ENCODE measurements at regions not wholly inside any gene's neighbourhood (a gene's known extent, or its start where the extent isn't known, plus 50 kb on each side); places are given as distances from the start of the nearest gene placed in this dataset.
A peak's percentile ranks its signal among the peaks of the same experiment; 100 is the strongest.

DNA sequence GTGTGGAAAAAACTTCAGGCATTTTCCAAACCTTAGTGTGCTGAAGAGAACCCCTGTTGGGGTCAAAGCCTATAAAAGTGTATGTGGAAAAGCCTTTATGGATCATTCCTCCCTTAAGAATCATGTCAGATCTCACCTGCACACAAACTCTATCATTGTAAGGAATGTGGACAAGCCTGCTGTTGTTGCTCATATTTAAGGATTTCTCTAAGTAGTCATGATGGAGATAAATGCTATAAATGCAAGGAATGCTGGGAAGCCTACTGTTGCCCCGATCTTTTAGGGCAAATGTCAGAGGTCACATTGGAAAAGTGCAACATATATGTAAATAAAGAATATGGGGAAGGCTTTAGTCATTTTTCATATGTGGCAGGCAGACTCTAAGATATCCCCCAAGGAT lies 129.5 kb downstream of the ICOS start:
- Histone ChIP-seq H3K4me1 (ENCODE audit: control insufficient read depth, insufficient read depth, low read length, poor library complexity, severe bottlenecking) (no peaks in the 10 kb centered on the region), H3K36me3 (ENCODE audit: control insufficient read depth, insufficient read depth, low read length) (no peaks in the 10 kb centered on the region), H3K27me3 (replicated peaks; ENCODE audit: control insufficient read depth, insufficient read depth, low read length, poor library complexity, severe bottlenecking) (no peaks in the 10 kb centered on the region), H3K27ac (ENCODE audit: insufficient read depth, low read length, poor library complexity, severe bottlenecking) (no peak overlapping the region), H3K9me3 (ENCODE audit: control insufficient read depth, low read length) (no peaks in the 10 kb centered on the region), H3K4me3 (ENCODE audit: insufficient read depth, low read depth, low read length, poor library complexity, severe bottlenecking) (no peak overlapping the region)
- no peak for DNase-seq

DNA sequence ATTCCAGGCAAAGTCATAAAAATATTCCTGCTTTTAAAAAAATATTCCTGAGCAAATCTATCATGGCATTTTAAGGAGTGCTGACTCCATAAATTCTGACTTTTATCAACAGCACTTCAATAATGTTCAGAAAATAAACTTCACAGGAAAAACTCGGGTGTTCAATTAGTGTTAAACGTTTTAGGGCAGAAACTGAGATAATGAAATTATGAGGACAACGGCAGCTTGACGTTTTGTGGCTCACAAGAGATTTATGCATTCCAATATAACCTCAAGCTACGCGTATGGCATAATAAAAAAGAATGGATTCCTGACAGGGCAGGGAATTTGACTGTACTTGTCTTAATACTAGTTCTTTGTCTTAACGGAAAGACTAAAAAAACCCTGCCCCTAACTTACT lies 133.2 kb downstream of the ICOS start:
- Histone ChIP-seq H3K4me1 (ENCODE audit: control insufficient read depth, insufficient read depth, low read length, poor library complexity, severe bottlenecking) (no peaks in the 10 kb centered on the region), H3K9me3 (ENCODE audit: control insufficient read depth, low read length) (no peaks in the 10 kb centered on the region), H3K27me3 (replicated peaks; ENCODE audit: control insufficient read depth, insufficient read depth, low read length, poor library complexity, severe bottlenecking) (no peaks in the 10 kb centered on the region), H3K36me3 (ENCODE audit: control insufficient read depth, insufficient read depth, low read length) (no peaks in the 10 kb centered on the region), H3K4me3 (ENCODE audit: insufficient read depth, low read depth, low read length, poor library complexity, severe bottlenecking) (no peak overlapping the region), H3K27ac (ENCODE audit: insufficient read depth, low read length, poor library complexity, severe bottlenecking) (no peak overlapping the region)
- no peak for DNase-seq

DNA sequence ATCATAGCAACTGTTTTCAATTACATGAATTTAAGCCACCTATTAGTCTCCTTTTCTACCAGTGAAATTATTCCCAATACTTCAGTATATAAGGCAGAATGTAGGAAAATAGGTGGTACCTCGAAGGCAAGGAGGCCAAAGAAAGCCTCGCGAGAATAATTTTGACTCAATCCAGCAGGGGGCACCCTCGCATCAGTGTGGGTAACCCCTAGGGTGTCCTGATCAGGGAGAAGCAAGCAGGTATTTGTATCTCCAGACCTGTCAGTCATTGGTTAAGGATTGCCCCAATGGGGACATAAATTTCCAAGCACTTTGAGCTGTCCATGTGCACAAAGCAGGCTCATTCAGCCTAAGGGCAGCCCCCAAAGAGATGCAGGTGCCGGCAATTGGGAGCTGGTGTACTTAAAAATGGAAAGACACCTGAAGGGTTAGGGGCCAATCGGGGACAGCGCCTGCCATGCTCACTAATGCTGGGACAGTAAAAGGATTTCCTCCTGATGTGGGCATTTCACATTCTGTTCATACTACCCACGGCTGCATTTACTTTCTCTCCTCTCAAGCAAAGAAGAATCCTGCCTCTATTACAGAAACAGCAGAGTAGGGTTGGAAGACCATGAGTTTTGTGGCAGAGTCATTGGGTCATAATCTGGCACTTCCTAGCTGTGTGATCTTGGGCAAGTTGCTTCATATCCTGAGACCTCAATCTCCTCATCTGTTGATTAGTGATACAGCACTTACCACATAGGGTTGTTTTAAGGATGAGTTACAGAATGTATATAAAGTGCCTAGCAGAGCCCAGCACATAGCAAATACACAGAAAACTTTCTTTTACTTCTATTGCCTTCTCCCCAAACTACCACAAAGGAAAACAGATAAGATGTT lies 136.1 kb downstream of the ICOS start:
- H3K4me3 ChIP-seq (ENCODE audit: insufficient read depth, low read depth, low read length, poor library complexity, severe bottlenecking): no peak overlapping the region
- no peaks in the 10 kb centered on the region for H3K36me3 ChIP-seq (ENCODE audit: control insufficient read depth, insufficient read depth, low read length)
- no peaks in the 10 kb centered on the region for H3K4me1 ChIP-seq (ENCODE audit: control insufficient read depth, insufficient read depth, low read length, poor library complexity, severe bottlenecking)
- H3K27ac ChIP-seq (ENCODE audit: insufficient read depth, low read length, poor library complexity, severe bottlenecking): no peak overlapping the region
- H3K9me3 ChIP-seq (ENCODE audit: control insufficient read depth, low read length): no peaks in the 10 kb centered on the region
- DNase-seq: peak in 2 of 3 donors; percentile 17 to 27
- H3K27me3 ChIP-seq (replicated peaks; ENCODE audit: control insufficient read depth, insufficient read depth, low read length, poor library complexity, severe bottlenecking): no peaks in the 10 kb centered on the region

DNA sequence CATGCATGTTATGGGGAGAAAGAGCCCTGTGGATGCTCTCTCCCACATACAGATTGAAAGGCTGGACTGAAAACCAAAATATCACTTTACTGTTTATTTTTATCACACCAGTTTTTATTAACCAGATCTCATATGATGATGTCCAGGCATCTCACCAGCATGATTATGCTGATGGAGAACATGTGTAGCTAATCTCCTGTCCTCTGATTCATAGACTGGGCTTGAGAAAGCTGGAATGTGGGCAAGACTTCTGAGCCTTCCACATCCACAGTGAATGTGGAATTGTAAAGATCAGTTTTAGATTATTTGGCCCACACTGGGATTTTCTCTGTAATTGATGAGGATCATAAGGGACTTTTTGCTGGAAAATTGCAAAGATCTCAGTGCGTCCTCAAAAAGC lies 137.9 kb downstream of the ICOS start:
- H3K4me3 ChIP-seq (ENCODE audit: insufficient read depth, low read depth, low read length, poor library complexity, severe bottlenecking): no peak overlapping the region
- H3K9me3 ChIP-seq (ENCODE audit: control insufficient read depth, low read length): no peaks in the 10 kb centered on the region
- no peaks in the 10 kb centered on the region for H3K4me1 ChIP-seq (ENCODE audit: control insufficient read depth, insufficient read depth, low read length, poor library complexity, severe bottlenecking)

DNA sequence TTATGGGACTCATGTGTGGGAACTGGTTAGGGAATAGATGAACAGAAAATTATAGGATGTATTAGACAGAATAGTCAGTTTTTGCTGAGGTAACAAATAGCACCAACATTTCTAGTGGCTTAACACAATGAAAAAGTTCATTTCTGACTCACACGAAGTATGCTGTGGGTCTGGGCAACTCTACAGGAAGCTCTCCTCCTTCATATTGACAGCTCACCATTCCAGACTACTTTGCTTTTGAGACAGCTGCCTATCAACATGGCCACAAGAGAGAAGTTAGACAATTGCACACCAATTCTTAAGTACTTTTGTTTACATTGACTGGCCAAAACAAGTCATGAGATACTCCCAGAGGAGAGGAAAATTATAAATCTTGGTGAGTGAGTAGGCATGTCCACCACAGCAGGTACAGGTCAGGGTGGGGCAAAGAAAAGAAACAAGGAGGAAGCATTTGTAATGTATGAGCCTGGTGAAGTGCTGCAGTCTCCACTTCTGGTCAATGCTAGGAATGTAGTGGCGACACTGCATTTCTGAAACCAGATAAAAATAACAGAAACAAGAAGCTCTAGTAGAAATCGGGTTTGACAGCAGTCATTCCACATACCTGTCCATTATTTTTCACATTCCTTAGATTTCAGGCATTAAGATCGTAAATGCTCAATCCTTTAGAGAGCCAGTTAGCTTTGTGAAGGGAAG lies 141.6 kb downstream of the ICOS start:
- Histone ChIP-seq H3K9me3 (ENCODE audit: control insufficient read depth, low read length) (no peaks in the 10 kb centered on the region), H3K4me1 (ENCODE audit: control insufficient read depth, insufficient read depth, low read length, poor library complexity, severe bottlenecking) (no peaks in the 10 kb centered on the region), H3K27ac (ENCODE audit: insufficient read depth, low read length, poor library complexity, severe bottlenecking) (no peak overlapping the region), H3K27me3 (replicated peaks; ENCODE audit: control insufficient read depth, insufficient read depth, low read length, poor library complexity, severe bottlenecking) (no peaks in the 10 kb centered on the region), H3K36me3 (ENCODE audit: control insufficient read depth, insufficient read depth, low read length) (no peaks in the 10 kb centered on the region), H3K4me3 (ENCODE audit: insufficient read depth, low read depth, low read length, poor library complexity, severe bottlenecking) (no peak overlapping the region)
- no peak for DNase-seq

More for the DNA sequence above, 137.9 kb downstream of the ICOS start:
- DNase-seq: no peak
- Histone ChIP-seq H3K27ac (ENCODE audit: insufficient read depth, low read length, poor library complexity, severe bottlenecking) (no peak overlapping the region), H3K27me3 (replicated peaks; ENCODE audit: control insufficient read depth, insufficient read depth, low read length, poor library complexity, severe bottlenecking) (no peaks in the 10 kb centered on the region), H3K36me3 (ENCODE audit: control insufficient read depth, insufficient read depth, low read length) (no peaks in the 10 kb centered on the region)

DNA sequence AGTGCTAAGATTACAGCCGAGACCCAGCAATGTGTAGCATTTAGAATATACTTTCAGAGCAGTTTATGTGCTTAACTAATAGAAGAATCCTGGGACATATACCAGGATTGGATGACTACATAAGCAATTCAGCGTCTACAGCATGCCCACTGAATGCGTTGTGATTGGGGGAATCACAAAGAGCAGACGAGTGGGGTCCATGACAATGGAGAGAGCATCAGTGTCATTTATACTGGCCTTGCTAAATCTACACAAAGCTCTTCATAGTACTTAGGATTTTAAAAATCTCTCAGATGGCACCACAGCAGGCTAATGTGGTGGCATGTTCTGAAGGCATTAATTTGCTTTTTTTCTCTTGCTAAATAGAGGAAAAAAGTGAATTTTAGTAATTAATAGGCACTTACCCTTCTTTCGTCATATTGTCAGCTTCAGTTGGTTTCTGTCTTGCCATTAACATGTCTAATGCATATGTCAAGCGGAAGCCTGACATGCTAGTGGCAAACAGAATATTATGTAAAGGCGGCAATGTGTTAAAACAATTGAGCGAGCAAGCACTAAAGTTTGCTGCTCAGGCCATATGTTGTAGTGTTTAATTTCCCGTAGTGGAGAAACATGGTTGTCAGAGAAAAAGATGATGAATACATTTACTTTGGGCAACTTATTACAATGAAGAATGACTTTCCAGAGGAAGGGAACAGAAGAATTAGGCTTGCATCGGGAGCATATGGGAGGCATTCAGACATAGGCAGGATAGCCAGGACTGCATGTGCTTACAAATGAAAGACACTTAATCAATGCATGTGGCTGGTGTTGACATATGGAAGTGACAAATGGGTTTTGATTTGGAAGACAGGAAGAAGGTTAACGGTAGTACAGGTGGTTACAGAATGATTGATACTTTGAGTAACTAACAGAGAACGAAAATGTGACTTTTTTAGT lies 145.2 kb downstream of the ICOS start:
- Histone ChIP-seq H3K4me3 (ENCODE audit: insufficient read depth, low read depth, low read length, poor library complexity, severe bottlenecking) (no peak overlapping the region), H3K36me3 (ENCODE audit: control insufficient read depth, insufficient read depth, low read length) (no peaks in the 10 kb centered on the region), H3K9me3 (ENCODE audit: control insufficient read depth, low read length) (no peaks in the 10 kb centered on the region), H3K27me3 (replicated peaks; ENCODE audit: control insufficient read depth, insufficient read depth, low read length, poor library complexity, severe bottlenecking) (no peaks in the 10 kb centered on the region), H3K27ac (ENCODE audit: insufficient read depth, low read length, poor library complexity, severe bottlenecking) (no peak overlapping the region), H3K4me1 (ENCODE audit: control insufficient read depth, insufficient read depth, low read length, poor library complexity, severe bottlenecking) (no peaks in the 10 kb centered on the region)
- DNase-seq: no peak

DNA sequence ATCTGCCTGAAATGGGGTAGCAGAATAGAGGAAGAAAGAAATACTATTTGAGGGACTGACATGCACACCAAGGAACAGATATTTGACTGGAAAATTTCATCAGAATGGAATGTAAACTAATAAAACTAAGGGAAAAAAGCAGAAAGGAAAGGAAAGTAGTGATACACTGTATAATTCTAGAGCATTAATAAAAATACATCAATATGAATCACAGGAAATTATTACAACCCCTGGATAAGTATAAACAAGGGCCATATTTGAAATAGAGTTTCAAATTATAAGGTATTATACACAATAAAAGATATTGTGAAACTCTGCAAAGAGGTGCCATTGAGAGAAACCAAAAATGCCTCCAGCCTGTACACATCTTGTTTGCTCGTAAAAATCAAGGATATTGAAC lies 149.6 kb downstream of the ICOS start:
- DNase-seq: no peak

DNA sequence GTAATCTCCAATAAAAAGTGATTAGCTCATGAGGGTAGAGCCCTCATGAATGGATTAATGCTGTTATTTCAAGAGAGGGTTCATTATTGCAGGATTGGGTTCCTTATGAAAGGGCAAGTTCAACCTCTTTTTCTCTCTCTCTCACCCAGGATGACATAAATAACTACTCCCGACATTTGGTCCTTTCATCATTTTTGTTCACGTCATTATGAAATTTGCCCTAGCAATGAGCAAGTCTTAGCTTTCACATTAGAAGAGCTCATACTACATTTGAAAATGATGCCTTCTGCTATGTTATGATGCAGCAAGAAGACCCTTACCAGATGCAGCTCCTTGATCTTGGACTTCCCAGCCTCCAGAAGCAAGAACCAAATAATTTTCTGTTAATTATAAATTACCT lies 152.5 kb downstream of the ICOS start:
- Histone ChIP-seq H3K4me1 (ENCODE audit: control insufficient read depth, insufficient read depth, low read length, poor library complexity, severe bottlenecking) (no peaks in the 10 kb centered on the region), H3K36me3 (ENCODE audit: control insufficient read depth, insufficient read depth, low read length) (no peaks in the 10 kb centered on the region), H3K27ac (ENCODE audit: insufficient read depth, low read length, poor library complexity, severe bottlenecking) (no peak overlapping the region), H3K9me3 (ENCODE audit: control insufficient read depth, low read length) (no peaks in the 10 kb centered on the region), H3K4me3 (ENCODE audit: insufficient read depth, low read depth, low read length, poor library complexity, severe bottlenecking) (no peak overlapping the region), H3K27me3 (replicated peaks; ENCODE audit: control insufficient read depth, insufficient read depth, low read length, poor library complexity, severe bottlenecking) (no peaks in the 10 kb centered on the region)
- no peak for DNase-seq

More for the DNA sequence above, 149.6 kb downstream of the ICOS start:
- Histone ChIP-seq H3K27me3 (replicated peaks; ENCODE audit: control insufficient read depth, insufficient read depth, low read length, poor library complexity, severe bottlenecking) (no peaks in the 10 kb centered on the region), H3K36me3 (ENCODE audit: control insufficient read depth, insufficient read depth, low read length) (no peaks in the 10 kb centered on the region), H3K4me1 (ENCODE audit: control insufficient read depth, insufficient read depth, low read length, poor library complexity, severe bottlenecking) (no peaks in the 10 kb centered on the region), H3K9me3 (ENCODE audit: control insufficient read depth, low read length) (no peaks in the 10 kb centered on the region), H3K4me3 (ENCODE audit: insufficient read depth, low read depth, low read length, poor library complexity, severe bottlenecking) (no peak overlapping the region), H3K27ac (ENCODE audit: insufficient read depth, low read length, poor library complexity, severe bottlenecking) (no peak overlapping the region)

DNA sequence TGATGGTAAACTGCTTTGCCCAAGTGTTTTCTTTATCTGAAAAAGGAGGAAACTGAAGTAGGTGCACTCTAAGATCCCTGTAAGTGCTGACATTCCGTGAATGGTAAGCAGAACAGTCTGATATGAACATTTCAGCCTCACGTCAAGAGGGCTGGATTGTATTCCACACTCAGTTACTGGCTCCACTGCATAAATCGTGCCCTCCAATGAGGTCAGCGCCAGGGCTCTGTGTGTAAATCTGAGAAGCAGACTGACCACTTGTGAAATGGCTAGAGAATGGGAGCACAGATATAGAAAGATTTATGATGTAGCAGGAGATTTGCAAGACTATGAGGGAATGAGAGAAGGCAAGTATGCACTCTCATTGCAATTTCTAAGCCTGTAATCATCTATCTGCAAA lies 153.0 kb downstream of the ICOS start:
- no peaks in the 10 kb centered on the region for H3K36me3 ChIP-seq (ENCODE audit: control insufficient read depth, insufficient read depth, low read length)
- DNase-seq: no peak
- no peaks in the 10 kb centered on the region for H3K9me3 ChIP-seq (ENCODE audit: control insufficient read depth, low read length)
- H3K27me3 ChIP-seq (replicated peaks; ENCODE audit: control insufficient read depth, insufficient read depth, low read length, poor library complexity, severe bottlenecking): no peaks in the 10 kb centered on the region
- H3K27ac ChIP-seq (ENCODE audit: insufficient read depth, low read length, poor library complexity, severe bottlenecking): no peak overlapping the region
- H3K4me1 ChIP-seq (ENCODE audit: control insufficient read depth, insufficient read depth, low read length, poor library complexity, severe bottlenecking): no peaks in the 10 kb centered on the region
- H3K4me3 ChIP-seq (ENCODE audit: insufficient read depth, low read depth, low read length, poor library complexity, severe bottlenecking): no peak overlapping the region
